T47D (cell line): ENCODE measurements at regions not wholly inside any gene's neighbourhood (a gene's known extent, or its start where the extent isn't known, plus 50 kb on each side); places are given as distances from the start of the nearest gene placed in this dataset.

Experiments
- DNase-seq, 2 experiments: peaks; one replicate each; pipeline versions ENCODE4 v3.0.0 to v3.0.0-alpha.2; 2011 to 2012; ENCODE audit warnings: low read depth in 1 of 2, low spot score in 1 of 2
- JUND ChIP-seq: IDR thresholded peaks from 2 replicates; pipeline ENCODE4 v1.6.1; 2012; ENCODE audit warnings: low read depth
- in situ Hi-C: cut with HindIII; loops from 2 replicates; pipeline ENCODE4 v1.10.0; 2016; ENCODE audit warnings: low sequenced_read_pairs, low pct_unique_long_range_greater_than_20kb

DNA sequence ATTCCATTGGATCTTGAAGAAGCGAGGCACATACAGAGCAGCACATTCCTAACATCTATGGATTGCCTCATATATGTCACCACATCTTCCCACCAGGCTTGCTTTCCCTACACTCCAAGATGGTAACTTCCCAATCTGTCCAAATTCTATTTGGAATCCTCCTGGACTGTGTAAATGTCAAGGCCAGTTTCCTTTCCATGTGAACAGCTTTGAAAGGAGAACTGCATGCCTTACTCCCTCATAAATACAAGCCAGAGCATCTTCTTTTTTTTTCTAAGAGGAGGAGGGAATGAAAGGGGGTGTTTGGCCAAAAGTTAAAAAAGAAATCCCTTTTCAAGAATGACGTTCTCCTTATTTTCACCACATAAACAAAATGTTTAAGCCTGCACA is 103.8 kb upstream of the OSR1 start:
- TF ChIP-seq JUND = no peak
- in situ Hi-C loops = no loop called here
- no peak for DNase-seq

DNA sequence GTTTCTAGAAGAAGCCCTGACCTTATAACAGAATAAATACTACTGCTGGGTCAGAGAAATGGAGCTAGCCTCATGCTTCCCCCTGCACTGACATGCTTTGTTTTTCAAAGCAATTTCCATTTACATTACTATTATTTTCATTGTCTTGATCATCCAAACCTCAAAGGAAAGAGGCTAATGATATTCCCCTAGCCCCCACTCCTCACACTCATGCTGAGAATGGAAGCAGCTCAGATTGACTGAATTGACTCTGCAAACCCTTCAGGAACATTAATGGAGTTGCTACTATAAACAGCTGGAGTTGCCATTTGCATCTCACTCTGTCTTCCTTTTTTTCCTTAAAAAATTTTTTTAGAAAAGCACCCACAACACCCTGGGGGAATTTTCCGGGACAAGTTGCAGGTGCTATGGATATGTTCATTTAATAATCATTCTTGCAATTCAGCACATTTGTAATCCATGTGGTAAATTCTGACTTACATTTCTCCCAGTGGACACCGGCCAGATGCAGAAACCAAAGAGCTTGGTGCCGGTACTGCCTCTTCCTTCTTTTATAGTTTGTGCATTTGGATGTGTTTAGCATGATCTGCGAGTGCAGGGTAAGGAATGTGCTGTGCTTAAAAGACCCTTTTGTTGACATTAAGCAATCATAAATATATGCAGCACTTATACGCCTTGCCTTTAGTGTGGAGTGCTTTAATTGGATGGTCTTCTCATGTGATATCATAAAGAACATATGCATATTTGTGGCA is 103.3 kb upstream of the OSR1 start:
- TF ChIP-seq JUND = no peak
- in situ Hi-C loops = no loop called here
- no peak for DNase-seq

DNA sequence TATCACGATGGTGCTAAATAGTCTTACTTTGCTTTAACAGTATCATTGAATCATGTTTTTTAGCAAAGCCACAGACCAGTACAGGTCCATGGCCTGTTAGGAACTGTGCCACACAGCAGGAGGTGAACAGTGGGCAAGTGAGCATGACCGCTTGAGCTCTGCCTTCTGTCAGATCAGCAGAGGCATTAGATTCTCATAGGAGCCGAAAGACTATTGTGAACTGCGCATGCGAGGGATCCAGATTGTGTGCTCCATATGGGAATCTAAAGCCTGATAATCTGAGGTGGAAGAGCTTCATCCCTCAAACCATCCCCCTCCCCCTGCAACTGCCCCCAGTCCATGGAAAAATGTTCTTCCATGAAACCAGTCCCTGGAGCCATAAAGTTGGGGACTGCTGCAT is 102.3 kb upstream of the OSR1 start:
- in situ Hi-C loops = no loop called here
- TF ChIP-seq JUND = no peak
- DNase-seq = no peak

DNA sequence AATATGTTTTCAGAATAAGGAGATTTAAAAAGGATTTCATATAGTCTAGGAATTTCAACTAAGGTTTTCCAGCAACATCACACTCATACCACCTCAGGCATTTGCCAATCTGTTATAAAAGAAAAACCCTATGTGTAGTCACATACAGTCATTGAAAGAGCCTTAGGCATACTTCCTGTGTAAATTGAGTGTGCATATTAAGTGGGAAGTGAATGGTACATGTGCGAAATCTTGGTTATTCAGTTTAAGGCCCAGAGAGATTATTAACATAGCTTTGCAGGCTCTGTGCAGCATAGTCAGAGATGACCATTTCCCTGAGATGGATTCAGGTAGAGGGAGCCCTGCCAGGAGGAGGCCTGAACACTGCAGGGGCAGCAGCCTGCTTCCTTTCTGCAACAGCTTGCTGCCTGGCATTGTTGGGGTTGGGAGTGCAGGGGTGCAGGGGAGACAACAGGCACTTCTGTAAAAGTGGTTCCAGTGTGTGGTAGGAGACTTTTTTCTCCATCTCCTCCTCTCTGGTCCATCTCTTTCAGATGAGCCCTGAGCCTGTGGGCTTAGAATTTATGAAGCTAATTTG is 100.1 kb upstream of the OSR1 start:
- DNase-seq = no peak
- no peak for TF ChIP-seq JUND
- in situ Hi-C loops = no loop called here

DNA sequence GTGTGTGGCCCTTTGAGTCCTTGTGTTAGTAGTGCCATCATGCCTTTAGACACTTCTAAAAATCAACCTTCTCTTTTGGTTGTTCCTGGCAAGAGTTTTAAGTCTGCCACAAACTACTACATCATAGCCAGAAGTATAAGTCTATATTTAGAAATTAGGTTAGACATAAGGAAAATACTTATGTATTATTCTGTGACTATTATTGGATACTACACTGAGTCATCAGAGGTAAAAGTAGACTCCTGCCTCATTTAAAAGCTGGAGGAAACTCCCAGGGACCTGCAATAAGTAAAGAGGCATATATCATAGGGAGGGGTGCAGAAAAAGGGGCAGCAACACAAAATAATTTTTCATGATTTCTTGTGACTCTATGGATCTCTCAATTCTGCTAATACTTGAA is 99.4 kb upstream of the OSR1 start:
- in situ Hi-C loops = no loop called here
- DNase-seq = no peak
- TF ChIP-seq JUND = no peak

DNA sequence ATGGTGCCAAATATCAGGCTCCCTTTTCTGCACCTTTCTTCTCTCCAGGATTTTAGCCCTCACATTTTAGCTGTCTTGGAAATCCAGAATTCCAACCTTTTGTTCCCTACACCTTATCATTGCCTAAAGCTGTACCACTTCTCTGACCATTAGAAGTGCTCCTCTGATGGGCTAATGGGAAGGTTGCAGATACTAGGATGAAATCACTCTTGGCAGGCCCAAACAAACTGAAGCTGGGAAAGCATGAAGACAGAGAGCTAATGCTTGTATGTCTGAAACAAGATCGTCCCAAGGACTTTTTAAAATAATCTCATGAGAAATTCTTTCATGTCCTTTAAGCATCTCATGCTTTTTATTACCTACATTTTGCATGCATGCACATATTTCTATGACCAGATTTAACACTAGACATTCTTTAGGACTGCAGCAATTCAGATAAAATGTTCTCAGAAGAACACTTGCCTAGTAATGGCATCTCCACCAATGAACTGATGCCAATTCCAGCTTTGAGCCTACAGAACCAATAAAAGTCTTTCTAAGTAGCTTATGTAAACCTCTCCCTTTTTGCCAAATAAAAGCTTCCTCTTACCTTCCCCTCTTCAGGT is 98.4 kb upstream of the OSR1 start:
- no peak for DNase-seq
- no peak for TF ChIP-seq JUND
- in situ Hi-C loops = no loop called here

DNA sequence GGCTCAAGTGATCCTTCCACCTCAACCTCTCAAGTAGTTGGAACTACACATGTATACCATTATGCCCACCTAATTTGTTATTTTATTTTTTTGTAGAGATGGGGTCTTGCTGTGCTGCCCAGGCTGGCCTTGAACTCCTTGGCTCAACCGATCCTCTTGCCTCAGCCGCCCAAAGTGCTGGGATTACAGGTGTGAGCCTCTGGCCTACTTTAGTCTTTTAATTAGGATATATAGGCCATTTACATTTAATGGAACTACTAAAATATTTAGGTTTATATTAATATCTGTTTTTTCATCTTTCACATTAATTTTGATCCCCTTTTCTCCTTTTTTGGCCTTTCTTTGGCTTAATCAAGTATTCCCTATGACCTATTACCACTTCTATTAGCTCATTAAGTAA is 95.7 kb upstream of the OSR1 start:
- in situ Hi-C loops = no loop called here
- no peak for DNase-seq
- TF ChIP-seq JUND = no peak

DNA sequence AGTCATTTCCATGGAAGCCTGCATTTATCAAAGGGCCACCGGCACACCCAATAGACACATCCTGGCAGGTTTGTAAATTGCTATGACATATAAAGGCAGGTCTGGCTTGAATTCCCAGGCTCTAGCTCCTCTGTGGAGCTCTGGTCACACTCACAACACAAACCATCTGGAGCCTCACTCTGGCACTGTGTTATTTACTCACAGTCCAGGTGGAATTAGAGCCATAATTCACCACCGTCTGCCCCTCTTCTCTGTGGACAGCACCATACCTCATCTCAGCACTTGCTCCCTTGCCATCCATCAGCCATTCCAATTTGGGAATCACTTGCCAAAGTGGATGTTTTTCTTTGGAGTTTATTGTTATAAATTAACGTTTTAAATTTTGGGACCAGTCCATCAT is 84.3 kb upstream of the OSR1 start:
- in situ Hi-C loops = no loop called here
- no peak for TF ChIP-seq JUND
- no peak for DNase-seq

DNA sequence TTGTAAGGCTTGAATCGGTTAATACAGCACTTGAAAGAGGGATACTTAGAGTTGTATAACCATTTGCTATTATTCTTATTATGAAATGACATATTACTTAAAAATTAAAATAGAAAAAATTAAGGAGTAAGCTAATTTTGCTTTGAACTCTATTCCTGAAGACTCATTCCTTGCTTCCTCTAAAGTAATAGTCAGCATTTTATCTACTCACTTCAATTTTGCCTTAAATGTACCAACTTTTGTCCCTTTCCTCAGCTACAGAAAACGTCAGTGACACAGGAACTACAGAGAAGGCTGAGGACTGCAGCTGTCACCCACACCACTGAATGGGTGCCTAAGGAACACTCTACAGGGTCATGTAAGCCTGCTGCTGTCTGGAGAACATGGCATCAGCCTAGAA is 80.7 kb upstream of the OSR1 start:
- DNase-seq = no peak
- no peak for TF ChIP-seq JUND
- in situ Hi-C loops = no loop called here

DNA sequence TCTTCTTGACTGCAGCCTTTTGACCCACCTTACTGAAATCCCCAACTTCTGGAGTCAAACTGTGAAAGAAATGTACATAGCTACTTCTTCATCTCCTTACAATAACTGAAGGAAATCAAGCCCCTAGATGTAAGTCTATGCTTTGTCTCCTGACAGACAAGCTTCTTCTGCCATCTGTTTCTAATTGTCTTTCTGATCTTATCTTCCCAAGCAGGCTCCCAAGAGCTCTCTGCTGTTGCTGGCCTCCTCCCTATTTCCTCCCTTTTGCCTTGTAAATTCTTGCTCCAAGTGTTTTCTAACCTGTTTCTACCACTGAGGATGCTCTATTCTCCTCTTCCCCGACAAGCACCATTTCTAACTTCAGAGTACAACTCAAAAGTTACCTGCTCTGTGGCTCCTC is 77.4 kb upstream of the OSR1 start:
- no peak for DNase-seq
- in situ Hi-C loops = no loop called here
- no peak for TF ChIP-seq JUND

DNA sequence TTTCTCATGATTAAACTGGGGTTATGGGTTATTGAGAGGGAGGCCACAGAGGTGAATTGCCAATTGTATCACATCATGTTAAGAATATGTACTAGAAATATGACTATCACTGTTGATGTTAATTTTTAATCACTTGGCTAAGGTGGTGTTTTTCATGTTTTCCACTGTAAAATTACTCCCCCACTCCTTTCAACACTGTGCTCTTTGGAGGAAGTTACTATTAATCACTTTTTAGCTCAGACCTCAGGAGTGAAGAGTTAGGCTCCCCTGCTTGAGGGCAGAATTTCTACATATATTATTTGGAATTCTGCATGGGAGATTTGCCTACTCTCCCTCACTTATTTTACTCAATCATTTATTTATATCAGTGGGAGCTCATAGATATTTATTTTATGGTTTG is 76.0 kb upstream of the OSR1 start:
- no peak for DNase-seq
- TF ChIP-seq JUND = no peak
- in situ Hi-C loops = no loop called here

DNA sequence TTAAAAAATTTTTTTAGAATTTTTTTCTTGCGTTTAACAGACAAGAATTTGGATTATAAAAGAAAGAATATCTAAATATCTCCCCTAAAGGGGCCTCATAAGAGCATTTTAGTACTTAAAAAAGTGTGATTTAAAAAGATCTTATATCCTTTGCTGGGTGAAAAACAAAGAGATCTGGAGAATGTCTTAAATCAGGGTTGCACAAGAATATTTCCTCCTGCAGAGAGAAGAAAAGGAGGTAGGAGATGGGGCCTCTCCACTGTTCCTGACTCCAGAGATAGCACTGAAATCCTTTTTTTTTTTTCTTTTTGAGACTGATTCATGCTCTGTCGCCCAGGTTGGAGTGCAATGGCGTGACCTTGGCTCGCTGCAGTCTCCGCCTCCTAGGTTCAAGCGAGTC is 68.5 kb upstream of the OSR1 start:
- in situ Hi-C loops = no loop called here
- no peak for DNase-seq
- no peak for TF ChIP-seq JUND

DNA sequence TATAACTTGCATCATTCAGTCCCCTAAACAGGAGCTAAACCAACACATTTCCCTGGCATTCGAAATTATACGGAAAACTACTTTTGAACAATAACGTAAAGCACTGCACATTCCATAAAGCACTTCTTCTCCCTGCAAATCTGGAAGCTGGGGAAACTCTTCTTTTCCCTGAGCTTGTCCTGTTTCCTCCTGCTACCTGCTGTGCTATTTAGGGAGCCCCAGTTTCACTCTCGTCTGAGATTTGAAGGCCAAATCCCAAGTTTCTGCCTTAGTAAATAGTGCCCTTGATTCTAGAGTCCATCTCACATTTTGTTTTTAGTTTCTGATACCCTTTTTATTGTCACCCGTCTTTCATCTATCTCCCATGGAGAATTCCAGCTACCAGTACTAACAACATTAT is 67.7 kb upstream of the OSR1 start:
- in situ Hi-C loops = no loop called here
- TF ChIP-seq JUND = no peak
- no peak for DNase-seq
